ENCODE measurements at regions not wholly inside any gene's neighbourhood (a gene's known extent, or its start where the extent isn't known, plus 50 kb on each side); places are given as distances from the start of the nearest gene placed in this dataset.

DNA sequence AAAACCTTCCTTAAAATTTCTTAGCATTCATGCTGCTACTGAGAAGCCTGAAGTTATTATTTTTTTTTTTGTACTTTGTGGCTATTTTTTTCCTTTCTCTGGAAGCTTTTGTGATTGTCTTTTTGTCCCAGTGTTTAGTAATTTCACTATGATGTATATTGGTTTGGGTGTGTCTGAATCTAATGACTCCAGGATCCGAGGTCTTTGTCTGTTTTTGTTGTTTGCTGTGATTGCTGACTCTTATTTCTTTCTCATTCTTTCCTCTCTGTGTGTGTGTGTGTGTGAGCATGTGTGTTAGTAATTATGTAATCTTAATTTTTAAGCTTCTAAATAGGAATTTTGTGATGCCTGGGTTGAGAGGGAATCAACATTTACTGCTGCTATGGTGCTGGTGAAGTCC is 152.0 kb downstream of the RAP2B start:
- TF ChIP-seq EP300 (IDR thresholded peaks at IDR 0.05; ENCODE audit: borderline replicate concordance in 1 of 2, control insufficient read depth in 1 of 2, low read depth in 2 of 2, low read length in 2 of 2) (no peak), ESRRA (IDR thresholded peaks at IDR 0.05; ENCODE audit: low read length) (no peak)
- TF ChIP-seq, protein P1, sequence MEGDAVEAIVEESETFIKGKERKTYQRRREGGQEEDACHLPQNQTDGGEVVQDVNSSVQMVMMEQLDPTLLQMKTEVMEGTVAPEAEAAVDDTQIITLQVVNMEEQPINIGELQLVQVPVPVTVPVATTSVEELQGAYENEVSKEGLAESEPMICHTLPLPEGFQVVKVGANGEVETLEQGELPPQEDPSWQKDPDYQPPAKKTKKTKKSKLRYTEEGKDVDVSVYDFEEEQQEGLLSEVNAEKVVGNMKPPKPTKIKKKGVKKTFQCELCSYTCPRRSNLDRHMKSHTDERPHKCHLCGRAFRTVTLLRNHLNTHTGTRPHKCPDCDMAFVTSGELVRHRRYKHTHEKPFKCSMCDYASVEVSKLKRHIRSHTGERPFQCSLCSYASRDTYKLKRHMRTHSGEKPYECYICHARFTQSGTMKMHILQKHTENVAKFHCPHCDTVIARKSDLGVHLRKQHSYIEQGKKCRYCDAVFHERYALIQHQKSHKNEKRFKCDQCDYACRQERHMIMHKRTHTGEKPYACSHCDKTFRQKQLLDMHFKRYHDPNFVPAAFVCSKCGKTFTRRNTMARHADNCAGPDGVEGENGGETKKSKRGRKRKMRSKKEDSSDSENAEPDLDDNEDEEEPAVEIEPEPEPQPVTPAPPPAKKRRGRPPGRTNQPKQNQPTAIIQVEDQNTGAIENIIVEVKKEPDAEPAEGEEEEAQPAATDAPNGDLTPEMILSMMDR (IDR thresholded peaks at IDR 0.05 in 2 of 3, conservative IDR thresholded peaks at IDR 0.05 in 1 of 3; ENCODE audit: control insufficient read depth in 2 of 3, extremely low read depth in 1 of 3, insufficient read depth in 1 of 3, low read depth in 3 of 3, low read length in 3 of 3) = no peak
- TF ChIP-seq, protein P2, sequence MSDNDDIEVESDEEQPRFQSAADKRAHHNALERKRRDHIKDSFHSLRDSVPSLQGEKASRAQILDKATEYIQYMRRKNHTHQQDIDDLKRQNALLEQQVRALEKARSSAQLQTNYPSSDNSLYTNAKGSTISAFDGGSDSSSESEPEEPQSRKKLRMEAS (IDR thresholded peaks at IDR 0.05; ENCODE audit: low read depth, low read length) = no peak

Data from GM12878 (cell line).